Ovary (tissue), 3 donors: ENCODE measurements at regions not wholly inside any gene's neighbourhood (a gene's known extent, or its start where the extent isn't known, plus 50 kb on each side); places are given as distances from the start of the nearest gene placed in this dataset.

Experiments used
- POLR2A ChIP-seq: fragments of 450-650 bp; IDR thresholded peaks from one replicate; pipeline ENCODE4 v1.6.1; 2017; ENCODE audit warnings: antibody characterized with exemption, mild to moderate bottlenecking, moderate library complexity
- TF ChIP-seq, protein P1 (sequence below), 3 donors: fragments of 450-650 bp in 2 of 3; fragments of 200-600 bp in 1 of 3; IDR thresholded peaks; one replicate each; pipeline versions ENCODE4 v1.5.1 to v1.8.0; 2016 to 2022; ENCODE audit warnings: antibody characterized with exemption in 3 of 3, mild to moderate bottlenecking in 1 of 3
- donor health status: DM: no; HTN: no; CAD: no.

DNA sequence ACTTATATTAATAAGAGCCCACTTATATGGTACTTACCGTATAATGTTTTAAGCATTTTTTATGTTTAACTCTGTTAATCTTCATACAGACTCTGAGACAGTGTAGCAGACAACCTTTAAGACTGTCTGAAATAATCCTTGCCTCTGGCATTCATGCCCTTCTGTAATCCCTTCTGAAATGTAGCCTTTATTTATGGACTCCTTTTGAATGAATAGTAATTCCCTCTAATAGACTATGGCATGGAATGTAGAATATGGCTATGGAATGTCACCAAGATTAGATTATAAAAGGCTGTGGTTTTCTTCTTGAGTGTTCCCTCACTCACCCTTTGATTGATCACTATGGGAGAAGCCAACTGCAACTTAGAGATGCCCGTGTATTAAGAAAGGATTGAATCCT is 439.4 kb downstream of the SH3GL2 start:
- TF ChIP-seq, protein P1, sequence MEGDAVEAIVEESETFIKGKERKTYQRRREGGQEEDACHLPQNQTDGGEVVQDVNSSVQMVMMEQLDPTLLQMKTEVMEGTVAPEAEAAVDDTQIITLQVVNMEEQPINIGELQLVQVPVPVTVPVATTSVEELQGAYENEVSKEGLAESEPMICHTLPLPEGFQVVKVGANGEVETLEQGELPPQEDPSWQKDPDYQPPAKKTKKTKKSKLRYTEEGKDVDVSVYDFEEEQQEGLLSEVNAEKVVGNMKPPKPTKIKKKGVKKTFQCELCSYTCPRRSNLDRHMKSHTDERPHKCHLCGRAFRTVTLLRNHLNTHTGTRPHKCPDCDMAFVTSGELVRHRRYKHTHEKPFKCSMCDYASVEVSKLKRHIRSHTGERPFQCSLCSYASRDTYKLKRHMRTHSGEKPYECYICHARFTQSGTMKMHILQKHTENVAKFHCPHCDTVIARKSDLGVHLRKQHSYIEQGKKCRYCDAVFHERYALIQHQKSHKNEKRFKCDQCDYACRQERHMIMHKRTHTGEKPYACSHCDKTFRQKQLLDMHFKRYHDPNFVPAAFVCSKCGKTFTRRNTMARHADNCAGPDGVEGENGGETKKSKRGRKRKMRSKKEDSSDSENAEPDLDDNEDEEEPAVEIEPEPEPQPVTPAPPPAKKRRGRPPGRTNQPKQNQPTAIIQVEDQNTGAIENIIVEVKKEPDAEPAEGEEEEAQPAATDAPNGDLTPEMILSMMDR (IDR thresholded peaks at IDR 0.05), result no peak
- no peak for TF ChIP-seq POLR2A
